Type B pancreatic cell (in vitro differentiated cells): ENCODE measurements at regions not wholly inside any gene's neighbourhood (a gene's known extent, or its start where the extent isn't known, plus 50 kb on each side); places are given as distances from the start of the nearest gene placed in this dataset.
"Not testable (repeated sequence)": the region's sequence is repeated elsewhere in the genome, so short reads cannot be mapped to it uniquely, and the experiment has no call there.

Experiments
- DNase-seq: peaks from one replicate; pipeline ENCODE4 v3.0.0; 2021; ENCODE audit warnings: mixed read lengths; ENCODE audit not compliant: unreplicated experiment; ENCODE audit errors: extremely low spot score
- H3K27ac Mint-ChIP-seq: 2 replicates; pipeline ENCODE4 v1.8.0; 2021; ENCODE audit warnings: mild to moderate bottlenecking, mixed read lengths
- H3K27me3 Mint-ChIP-seq: 2 replicates; pipeline ENCODE4 v1.8.0; 2021; ENCODE audit warnings: mixed read lengths
- H3K36me3 Mint-ChIP-seq: 2 replicates; pipeline ENCODE4 v1.8.0; 2021; ENCODE audit warnings: mixed read lengths
- H3K4me1 Mint-ChIP-seq: one replicate; pipeline ENCODE4 v1.8.0; 2021; ENCODE audit warnings: mixed read lengths; ENCODE audit not compliant: unreplicated experiment
- H3K4me3 Mint-ChIP-seq: 2 replicates; pipeline ENCODE4 v1.8.0; 2021; ENCODE audit warnings: mild to moderate bottlenecking, mixed read lengths
- H3K9me3 Mint-ChIP-seq: 2 replicates; pipeline ENCODE4 v1.8.0; 2021; ENCODE audit warnings: mixed read lengths
- TF ChIP-seq, protein P1 (sequence below): fragments of 200-600 bp; sonication (generic); conservative IDR thresholded peaks from 2 replicates; pipeline ENCODE4 v1.5.0; 2021; ENCODE audit warnings: antibody characterized with exemption, mild to moderate bottlenecking

DNA sequence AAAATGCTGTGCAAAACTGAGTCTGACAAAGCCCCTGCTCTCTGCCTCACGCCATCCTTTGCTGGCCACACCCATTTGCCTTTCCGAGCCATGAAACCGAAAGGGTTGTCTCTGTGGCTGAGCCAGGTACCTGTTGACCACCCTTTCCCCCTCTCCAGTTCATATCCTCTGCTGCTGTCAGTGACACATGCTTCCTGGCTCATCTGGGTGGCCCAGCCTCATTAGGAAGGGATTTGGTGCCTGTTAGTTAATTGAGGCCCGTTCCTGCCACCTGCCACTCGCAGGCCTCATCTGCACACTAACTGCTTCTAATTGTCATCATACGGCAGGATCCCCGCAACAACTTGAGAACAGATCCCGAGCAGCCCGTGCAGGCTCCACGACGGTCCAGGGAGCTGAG lies 79.2 kb downstream of the OLIG1 start:
- no peaks in the 10 kb centered on the region for H3K36me3 Mint-ChIP-seq
- H3K4me3 Mint-ChIP-seq, result no peak overlapping the region
- DNase-seq, result no peak
- no peaks in the 10 kb centered on the region for H3K4me1 Mint-ChIP-seq
- TF ChIP-seq, protein P1, sequence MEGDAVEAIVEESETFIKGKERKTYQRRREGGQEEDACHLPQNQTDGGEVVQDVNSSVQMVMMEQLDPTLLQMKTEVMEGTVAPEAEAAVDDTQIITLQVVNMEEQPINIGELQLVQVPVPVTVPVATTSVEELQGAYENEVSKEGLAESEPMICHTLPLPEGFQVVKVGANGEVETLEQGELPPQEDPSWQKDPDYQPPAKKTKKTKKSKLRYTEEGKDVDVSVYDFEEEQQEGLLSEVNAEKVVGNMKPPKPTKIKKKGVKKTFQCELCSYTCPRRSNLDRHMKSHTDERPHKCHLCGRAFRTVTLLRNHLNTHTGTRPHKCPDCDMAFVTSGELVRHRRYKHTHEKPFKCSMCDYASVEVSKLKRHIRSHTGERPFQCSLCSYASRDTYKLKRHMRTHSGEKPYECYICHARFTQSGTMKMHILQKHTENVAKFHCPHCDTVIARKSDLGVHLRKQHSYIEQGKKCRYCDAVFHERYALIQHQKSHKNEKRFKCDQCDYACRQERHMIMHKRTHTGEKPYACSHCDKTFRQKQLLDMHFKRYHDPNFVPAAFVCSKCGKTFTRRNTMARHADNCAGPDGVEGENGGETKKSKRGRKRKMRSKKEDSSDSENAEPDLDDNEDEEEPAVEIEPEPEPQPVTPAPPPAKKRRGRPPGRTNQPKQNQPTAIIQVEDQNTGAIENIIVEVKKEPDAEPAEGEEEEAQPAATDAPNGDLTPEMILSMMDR, result no peak
- H3K9me3 Mint-ChIP-seq, result no peaks in the 10 kb centered on the region
- H3K27me3 Mint-ChIP-seq, result peaks cover 61% of the 10 kb centered on the region
- no peak overlapping the region for H3K27ac Mint-ChIP-seq

DNA sequence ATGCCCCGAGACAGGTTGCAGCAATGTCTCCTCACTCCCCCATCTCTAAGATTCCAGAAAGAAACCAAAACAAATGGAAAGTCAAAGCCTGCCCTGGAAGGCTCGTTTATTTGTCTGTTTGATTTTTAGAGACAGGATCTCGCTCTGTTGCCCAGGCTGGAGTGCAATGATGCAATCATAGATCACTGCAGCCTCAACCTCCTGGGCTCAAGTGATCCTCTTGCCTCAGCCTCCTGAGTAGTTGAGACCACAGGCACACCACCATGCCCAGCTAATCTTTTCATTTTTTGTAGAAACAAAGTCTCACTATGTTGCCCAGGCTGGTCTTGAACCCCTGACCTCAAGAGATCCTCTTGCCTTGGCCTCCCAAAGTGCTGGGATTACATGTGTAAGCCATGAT lies 78.8 kb upstream of the IFNAR2 start:
- DNase-seq, H3K36me3 Mint-ChIP-seq, H3K27ac Mint-ChIP-seq, H3K4me1 Mint-ChIP-seq, H3K4me3 Mint-ChIP-seq, H3K9me3 Mint-ChIP-seq: not testable (repeated sequence)
- H3K27me3 Mint-ChIP-seq, result peaks cover 51% of the 10 kb centered on the region

DNA sequence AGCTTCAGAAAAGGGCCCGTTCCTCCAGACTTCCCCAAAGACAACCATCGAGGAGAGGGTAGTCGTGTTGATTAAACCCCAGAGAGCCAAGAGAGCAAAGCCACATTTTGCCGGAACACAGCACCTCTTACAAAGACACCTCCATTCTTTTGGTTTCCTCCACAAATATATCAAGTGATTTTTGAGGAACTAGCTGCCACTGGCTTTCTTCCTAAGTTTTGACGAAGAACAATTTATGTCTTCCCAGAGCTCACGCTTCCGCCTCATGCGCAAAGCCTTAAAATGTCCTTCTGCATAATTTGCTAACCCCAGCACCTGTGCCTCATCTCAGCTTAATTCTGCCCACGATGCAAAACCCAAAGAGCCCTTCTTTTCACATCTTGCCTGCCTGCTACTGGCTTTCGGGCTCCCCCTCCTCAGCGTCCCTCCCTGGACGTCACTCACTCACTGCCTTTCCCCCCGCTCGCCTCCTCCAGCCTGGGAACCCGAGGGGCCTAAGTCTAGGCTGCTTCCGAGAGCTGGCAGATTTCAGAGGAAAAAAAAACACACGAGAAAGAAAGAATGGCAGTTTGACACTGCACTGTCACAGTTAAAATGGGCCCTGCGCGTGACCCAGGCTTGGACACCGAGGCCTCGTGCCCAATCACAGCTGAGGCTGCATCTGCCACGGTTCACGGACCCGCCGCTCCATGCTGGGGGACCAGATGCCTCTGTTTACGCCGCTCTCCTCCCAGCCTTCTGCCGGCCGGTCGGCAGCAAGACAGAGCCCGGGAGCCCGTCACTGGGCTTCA lies 77.6 kb upstream of the IFNAR2 start:
- no peak overlapping the region for H3K27ac Mint-ChIP-seq
- TF ChIP-seq, protein P1, result no peak
- no peaks in the 10 kb centered on the region for H3K36me3 Mint-ChIP-seq
- H3K4me1 Mint-ChIP-seq, result no peaks in the 10 kb centered on the region
- no peak overlapping the region for H3K4me3 Mint-ChIP-seq
- H3K27me3 Mint-ChIP-seq, result peaks cover 45% of the 10 kb centered on the region
- H3K9me3 Mint-ChIP-seq, result no peaks in the 10 kb centered on the region
- no peak for DNase-seq

DNA sequence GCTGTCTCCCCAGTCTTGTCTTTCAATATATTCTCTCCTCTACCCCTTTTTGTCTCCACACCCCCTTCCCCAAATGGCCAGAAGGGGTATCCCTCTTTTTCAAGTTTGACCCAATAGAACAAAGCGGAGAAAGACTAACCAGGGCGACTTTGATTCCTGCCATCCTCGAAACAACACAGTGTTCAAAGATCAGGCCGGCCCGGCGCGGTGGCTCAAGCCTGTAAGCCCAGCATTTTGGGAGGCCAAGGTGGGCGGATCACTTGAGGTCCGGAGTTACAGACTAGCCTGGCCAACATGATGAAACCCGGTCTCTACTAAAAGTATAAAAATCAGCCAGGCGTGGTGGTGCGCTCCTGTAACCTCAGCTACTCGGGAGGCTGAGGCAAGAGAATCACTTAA lies 77.0 kb upstream of the IFNAR2 start:
- no peaks in the 10 kb centered on the region for H3K4me1 Mint-ChIP-seq
- H3K4me3 Mint-ChIP-seq, result no peak overlapping the region
- TF ChIP-seq, protein P1, result no peak
- no peaks in the 10 kb centered on the region for H3K9me3 Mint-ChIP-seq
- peaks cover 48% of the 10 kb centered on the region for H3K27me3 Mint-ChIP-seq
- no peaks in the 10 kb centered on the region for H3K36me3 Mint-ChIP-seq
- H3K27ac Mint-ChIP-seq, result no peak overlapping the region
- DNase-seq, result no peak

DNA sequence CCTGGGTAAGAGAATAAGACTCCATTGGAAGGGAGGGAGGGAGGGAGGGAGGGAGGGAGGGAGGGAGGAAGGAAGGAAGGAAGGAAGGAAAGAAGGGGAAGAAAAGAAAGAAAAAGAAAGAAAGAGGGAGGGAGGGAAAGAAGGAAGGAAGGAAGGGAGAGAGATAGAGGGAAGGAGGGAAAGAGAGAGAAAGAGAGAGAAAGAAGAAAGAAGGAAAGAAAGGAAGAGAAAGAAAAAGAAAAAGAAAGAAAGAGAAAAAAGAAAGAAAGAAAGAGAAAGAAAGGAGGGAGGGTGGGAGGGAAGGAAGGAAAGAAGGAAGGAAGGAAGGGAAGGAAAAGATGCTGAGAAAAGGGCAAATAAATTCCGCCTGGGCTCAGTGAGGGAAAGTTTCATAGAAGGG lies 74.7 kb upstream of the IFNAR2 start:
- Mint-ChIP-seq H3K36me3 (no peaks in the 10 kb centered on the region), H3K27me3 (peaks cover 49% of the 10 kb centered on the region), H3K4me3 (no peak overlapping the region), H3K27ac (no peak overlapping the region), H3K4me1 (no peaks in the 10 kb centered on the region), H3K9me3 (no peaks in the 10 kb centered on the region)
- DNase-seq, result no peak
- TF ChIP-seq, protein P1, result no peak

DNA sequence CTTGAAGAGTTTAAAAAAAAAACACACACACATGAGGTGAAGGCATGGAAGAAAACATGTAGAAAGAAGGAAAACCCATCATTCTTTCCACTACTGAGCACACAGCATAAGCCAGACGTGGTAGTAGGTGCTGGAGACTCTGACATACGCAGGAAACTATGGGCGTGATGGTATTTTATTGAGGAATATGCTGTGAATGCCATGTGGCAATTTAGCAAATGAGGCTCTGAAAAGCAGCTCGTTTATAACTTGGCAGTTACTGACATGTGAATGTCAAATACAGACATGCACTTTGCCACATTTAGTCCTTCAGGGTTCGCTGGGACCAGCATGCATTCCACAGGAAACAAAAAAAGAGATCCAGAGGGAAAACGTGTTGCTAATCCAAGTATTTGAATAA lies 74.3 kb upstream of the IFNAR2 start:
- Mint-ChIP-seq H3K36me3 (no peaks in the 10 kb centered on the region), H3K27me3 (peaks cover 51% of the 10 kb centered on the region), H3K4me1 (no peaks in the 10 kb centered on the region), H3K27ac (no peak overlapping the region), H3K4me3 (no peak overlapping the region), H3K9me3 (no peaks in the 10 kb centered on the region)
- TF ChIP-seq, protein P1, result no peak
- DNase-seq, result no peak
